Stimulated activated naive CD8-positive, alpha-beta T cell treated with anti-CD3 and anti-CD28 coated beads, Interleukin-15, Interleukin-2, amounts not matched to agents 100 U/mL and 50 U/mL, for 24 hours (primary cell): ENCODE measurements at regions not wholly inside any gene's neighbourhood (a gene's known extent, or its start where the extent isn't known, plus 50 kb on each side); places are given as distances from the start of the nearest gene placed in this dataset.

Experiments
- ATAC-seq: fragments of 150-1000 bp; cut with Tn5 transposase; one replicate; pipeline ENCODE4 v1.10.0; 2021
- DNase-seq: peaks from one replicate; pipeline ENCODE4 v3.0.0; 2021

DNA sequence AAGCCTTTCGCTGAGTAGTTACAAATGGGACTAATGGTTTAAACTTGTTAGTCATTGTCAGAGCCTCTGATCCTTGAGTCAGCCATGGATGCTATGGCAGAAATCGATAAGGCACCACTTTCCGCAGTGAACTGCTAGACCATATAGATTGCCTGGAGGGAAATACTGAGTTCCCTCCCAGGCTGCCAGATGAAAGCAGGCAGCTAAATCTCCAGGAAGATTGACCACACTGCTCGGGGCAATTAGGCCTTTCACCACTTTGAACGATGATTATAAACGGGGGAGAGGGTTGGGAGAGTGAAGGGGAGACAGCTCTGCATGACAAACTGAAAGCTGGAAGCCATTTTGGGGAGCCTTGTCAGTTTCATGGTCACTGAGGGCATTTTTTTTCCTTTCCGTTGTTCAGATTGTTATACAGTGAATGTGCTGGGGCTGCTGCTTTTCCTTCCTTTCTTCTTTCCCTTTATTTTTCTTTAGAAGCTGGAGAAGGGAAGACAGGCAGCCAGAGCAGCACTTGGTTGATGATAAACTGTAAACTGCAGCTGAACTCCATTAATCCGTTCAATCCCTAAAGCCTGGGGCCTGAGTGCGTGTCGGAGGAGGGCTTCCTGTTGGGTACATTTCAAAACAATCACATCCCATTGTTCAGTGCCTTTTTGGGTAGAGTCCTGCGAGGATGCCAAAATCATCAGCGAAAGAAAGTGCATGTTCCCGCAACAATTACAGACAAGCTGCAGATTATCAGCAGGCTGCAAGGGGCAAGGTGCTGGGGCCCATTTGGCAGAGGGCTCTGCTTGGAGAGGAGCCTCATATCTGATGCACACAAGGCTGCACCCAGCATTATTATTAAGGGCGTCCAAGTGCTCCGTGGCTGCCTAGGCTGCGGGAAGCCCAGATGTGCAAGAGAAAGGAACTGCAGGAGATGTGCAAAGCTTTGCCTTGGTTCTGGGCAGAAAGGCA lies 308.4 kb downstream of the PSAT1 start:
- DNase-seq (no peak), ATAC-seq (no peak)

- no peak for DNase-seq
- ATAC-seq: no peak
Observed at GRCh38 chr9:78606001-78606379, 309.1 kb downstream of the PSAT1 start.

DNA sequence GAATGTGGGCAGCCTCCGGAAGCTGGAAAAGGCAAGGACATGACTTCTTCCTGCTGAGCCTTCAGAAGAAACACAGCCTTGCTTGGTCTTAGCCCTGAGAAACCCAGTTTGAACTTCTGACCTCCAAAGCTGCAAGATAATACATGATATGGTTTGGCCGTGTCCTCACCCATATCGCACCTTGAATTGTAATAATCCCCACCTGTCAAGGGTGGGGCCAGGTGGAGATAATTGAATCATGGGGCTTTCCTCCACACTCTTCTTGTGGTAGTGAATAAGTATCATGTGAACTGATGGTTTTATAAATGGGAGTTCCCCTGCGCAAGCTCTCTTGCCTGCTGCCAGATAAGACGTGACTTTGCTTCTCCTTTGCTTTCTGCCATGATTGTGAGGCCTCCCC lies 310.9 kb downstream of the PSAT1 start:
- no peak for DNase-seq
- ATAC-seq: no peak

DNA sequence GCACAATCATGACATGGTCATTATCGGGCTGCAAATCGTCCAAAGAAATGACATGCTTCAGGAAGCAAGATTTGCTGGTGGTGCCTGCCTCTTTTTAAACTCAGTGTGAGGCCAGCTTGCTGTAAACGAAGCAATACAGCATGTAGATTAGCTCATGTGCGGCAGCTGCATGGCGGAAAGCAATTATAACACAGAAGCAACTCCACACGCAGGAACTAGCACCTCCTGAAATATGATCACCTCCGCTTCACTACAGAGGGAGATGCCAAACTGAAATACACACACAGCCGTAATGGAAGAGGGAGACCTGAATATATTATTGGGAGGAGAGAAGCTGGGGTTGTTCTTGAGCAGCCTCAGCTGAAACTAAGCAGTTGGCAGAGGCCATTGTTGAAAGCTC lies 312.5 kb downstream of the PSAT1 start:
- no peak for DNase-seq
- no peak for ATAC-seq

DNA sequence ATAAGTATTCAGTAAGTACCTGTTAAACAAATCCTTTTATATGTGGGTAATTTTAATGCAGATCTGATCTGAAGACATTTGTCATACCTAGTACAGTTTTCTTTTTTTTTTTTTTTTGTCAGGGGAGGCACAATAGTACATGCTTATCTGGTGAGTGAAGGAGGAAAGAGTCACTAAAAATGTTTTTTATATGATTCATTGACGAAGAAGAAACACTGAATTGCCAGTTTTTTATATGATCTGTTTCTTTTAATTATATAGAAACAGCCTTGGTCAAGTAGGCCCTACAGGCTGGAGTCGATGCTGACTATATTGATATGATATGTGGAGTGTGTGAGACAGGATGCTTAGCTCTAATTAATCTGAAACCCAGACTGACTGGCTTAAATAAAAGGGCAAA lies 315.2 kb downstream of the PSAT1 start:
- ATAC-seq: no peak
- no peak for DNase-seq

DNA sequence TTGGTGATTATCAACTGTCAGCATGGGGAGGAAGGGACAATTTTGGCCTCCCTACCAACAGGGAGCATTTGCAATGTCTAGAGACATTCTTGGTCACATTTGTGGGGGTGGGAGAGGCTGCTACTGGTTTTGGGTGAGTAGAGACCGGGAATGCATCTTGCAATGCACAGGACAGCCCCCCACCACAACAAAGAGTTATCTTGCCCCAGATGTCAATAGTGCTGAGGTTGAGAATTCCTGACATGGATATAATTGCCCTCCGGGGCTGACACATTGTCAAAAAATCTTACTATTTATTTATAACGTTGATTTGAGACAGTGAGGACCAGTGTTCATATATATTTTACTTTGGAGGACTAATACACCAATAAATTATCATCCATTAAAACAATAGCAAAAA lies 316.1 kb downstream of the PSAT1 start:
- no peak for ATAC-seq
- DNase-seq: no peak

- no peak for ATAC-seq
- no peak for DNase-seq
Observed at GRCh38 chr9:78614892-78615291, 318.0 kb downstream of the PSAT1 start.

DNA sequence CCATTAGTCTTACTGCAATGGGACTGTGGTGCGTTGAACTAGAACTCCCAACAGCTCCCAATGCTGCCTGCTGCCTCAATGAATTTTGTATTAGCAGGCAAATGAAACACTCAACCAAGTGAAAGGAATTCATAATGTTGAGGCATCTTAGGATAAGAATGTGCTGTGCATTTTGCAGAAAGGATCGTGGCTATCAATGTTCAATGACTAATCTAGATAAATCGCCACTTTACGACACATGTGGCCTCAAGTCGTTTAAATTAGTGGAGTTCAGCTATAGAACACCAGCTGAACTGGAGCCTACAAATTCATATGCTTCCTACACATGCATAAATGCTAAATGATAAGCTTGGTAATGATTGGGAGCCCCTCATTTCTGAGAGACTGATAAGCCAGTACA lies 318.4 kb downstream of the PSAT1 start:
- no peak for ATAC-seq
- no peak for DNase-seq

GRCh38 chr9:78618735-78619134 lies 321.8 kb downstream of the PSAT1 start:
- no peak for ATAC-seq
- no peak for DNase-seq

DNA sequence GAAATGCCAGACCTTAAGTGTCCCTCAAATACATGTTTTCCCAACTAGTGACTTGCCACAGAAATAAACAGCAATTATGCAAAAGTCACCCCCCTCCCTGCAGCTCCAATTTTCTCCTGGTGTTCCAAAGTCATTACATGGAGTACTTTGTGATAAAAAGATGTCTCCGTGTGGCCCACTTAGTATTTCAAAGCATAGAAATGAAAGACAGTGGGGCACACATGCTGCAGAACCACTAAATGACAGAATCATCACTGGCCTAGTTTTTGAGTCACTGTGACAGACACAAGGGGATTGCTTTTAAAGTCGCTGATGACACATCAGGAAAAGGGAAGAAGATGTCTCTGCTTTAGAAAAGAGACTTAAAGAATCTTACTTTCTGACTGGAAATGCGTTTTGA lies 323.4 kb downstream of the PSAT1 start:
- DNase-seq (no peak), ATAC-seq (no peak)

GRCh38 chr9:78620764-78621163 lies 323.8 kb downstream of the PSAT1 start:
- DNase-seq: no peak
- no peak for ATAC-seq

DNA sequence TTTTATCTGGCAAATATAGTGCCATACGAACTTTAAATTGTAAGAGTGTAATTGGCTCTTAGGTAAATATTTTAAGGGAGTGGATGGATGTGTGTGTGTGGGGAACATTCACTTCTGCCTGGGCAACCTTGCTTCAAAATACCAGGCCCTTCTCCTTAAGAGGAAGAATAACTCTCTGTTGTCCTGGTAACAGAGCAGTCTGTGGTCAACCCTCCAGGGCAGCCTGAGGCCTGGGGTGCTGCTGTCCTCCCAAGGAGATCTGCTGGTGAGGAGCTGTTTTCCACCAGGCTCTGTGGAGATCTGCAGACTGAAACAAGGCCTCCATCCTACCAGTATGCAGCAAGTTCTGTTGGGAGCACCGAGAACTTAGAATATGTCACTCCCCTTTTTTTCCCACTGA lies 325.2 kb downstream of the PSAT1 start:
- DNase-seq: no peak
- ATAC-seq: no peak

- DNase-seq (no peak), ATAC-seq (no peak)
Observed at GRCh38 chr9:78626971-78627370, 330.0 kb downstream of the PSAT1 start.

DNA sequence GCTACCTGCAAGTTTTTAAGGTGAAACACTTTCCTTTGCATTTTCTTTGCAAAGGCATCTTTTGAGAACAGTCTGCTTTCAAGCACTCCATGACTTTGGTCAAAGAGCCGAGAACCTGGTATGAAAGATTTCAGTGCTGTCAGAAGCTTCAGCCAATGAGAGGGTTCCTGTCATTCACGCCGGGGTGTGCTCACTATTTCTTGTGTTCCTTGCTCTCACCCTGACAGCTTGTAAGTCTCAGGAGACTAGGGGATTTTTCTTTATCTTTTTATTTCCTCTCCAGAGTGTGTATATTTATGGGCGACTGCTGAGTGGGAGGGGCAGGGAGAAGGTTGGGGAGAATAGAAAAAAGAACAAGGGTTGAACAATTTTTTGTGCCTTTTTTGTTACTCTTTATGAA lies 334.0 kb downstream of the PSAT1 start:
- no peak for DNase-seq
- ATAC-seq: no peak

DNA sequence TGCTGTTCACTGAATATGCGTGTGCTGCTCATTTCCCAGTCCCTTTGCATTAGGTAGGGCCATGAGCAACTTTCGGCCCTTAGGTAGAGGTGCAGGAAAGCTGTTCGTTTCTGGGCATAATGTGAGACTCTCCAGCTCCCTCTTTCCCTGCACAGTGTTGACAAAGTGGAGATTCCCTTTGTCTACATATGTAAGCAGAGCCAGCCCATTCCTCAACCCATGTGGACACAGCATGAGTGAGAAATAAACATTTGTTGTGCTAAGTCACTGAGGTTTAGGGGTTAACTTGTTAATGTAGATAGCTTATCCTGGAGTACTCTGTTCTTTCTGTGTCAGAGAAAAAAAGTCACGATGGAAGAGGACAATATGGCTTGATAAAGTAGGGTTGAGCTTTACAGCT lies 343.8 kb downstream of the PSAT1 start:
- no peak for DNase-seq
- no peak for ATAC-seq

GRCh38 chr9:78644359-78644758 lies 347.4 kb downstream of the PSAT1 start:
- ATAC-seq (no peak), DNase-seq (no peak)

DNA sequence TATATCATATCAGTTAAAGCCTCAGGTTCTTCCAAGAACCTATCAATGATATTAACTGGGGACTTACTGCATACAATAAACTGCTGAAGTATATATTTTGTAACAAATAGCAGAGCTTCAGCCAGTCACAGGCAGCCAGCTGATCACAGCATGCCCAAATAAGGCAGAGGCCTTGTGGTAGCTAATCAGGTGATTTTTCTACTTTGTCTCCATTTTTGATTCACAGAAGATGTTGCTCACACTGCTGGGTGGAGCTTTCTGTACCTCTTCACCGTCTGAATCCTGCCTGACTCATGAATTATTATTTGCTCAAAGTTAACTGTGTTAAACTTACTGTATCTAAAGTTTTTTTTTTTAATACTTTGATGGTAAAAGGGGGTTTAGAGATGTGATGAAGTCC lies 357.4 kb downstream of the PSAT1 start:
- DNase-seq (no peak), ATAC-seq (no peak)

DNA sequence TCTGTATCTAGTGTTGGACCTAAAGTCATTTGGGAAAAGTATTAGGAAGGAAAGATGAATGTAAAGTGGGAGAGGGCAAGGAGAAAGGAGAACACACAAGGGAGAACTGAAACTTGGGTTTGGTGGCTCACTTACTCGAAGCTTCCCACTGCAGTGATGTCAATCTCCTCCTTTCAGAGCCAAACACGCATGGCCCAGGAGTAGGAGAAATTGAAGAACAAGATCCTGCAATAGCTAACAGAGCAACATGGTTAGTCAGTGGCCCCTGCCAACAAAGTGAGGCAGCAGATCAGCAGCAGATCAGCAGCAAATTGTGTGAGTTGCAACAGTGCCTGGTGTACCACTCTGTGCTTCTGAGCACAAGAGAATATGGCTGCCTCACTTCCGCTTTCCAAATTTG lies 366.4 kb downstream of the PSAT1 start:
- no peak for ATAC-seq
- DNase-seq: no peak

DNA sequence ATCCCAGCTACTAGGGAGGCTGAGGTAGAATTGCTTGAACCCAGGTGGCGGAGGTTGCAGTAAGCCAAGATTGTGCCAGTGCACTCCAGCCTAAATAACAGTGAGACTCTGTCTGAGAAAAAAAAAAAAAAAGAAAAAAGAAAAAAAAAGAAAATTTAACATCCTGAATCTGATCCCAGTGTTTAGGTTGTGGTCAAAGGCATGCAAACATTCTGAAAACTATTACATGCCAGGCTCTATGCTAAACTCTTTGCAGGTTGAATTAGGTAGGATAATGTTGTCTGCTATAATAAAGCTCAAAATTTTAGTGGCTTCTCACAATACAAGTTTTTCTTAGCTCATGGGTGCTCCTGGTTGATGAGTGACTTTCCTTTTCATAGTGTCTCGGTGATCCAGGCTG lies 367.4 kb downstream of the PSAT1 start:
- DNase-seq (no peak), ATAC-seq (no peak)

GRCh38 chr9:78666818-78667414 lies 370.0 kb downstream of the PSAT1 start:
- DNase-seq (no peak), ATAC-seq (no peak)

- no peak for DNase-seq
- ATAC-seq: no peak
Observed at GRCh38 chr9:78668148-78668832, 371.4 kb downstream of the PSAT1 start.

DNA sequence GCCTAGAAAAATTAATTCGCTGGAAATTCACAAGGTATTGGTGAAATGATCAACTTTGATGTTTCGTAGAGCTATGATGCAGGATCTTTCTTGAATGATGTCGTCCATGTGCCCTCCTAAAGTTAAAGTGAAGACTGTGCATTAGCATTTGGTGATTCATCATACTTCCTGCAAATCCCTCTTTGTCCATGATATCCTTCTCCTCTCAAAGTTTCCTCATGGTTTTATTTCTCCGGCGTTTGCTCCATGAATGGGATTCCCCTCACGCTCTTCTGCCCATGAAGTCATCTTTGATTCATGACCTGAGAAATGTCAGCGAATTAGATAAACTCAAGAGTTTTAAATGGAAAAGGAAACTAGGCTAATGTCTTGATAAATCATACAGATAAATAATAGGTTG lies 372.7 kb downstream of the PSAT1 start:
- no peak for ATAC-seq
- DNase-seq: no peak

- DNase-seq: no peak
- ATAC-seq: no peak
Observed at GRCh38 chr9:78671785-78672184, 374.9 kb downstream of the PSAT1 start.
